GM10266 (cell line): ENCODE measurements at regions not wholly inside any gene's neighbourhood (a gene's known extent, or its start where the extent isn't known, plus 50 kb on each side); places are given as distances from the start of the nearest gene placed in this dataset.

Experiments used
- DNase-seq: peaks from one replicate; pipeline ENCODE4 v3.0.0; 2012; ENCODE audit errors: extremely low spot score
- TF ChIP-seq, protein P1 (sequence below): IDR thresholded peaks from 2 replicates; pipeline ENCODE4 v1.5.1; 2012; ENCODE audit warnings: mild to moderate bottlenecking, low read depth; ENCODE audit not compliant: control insufficient read depth, insufficient read depth; ENCODE audit errors: missing control alignments

DNA sequence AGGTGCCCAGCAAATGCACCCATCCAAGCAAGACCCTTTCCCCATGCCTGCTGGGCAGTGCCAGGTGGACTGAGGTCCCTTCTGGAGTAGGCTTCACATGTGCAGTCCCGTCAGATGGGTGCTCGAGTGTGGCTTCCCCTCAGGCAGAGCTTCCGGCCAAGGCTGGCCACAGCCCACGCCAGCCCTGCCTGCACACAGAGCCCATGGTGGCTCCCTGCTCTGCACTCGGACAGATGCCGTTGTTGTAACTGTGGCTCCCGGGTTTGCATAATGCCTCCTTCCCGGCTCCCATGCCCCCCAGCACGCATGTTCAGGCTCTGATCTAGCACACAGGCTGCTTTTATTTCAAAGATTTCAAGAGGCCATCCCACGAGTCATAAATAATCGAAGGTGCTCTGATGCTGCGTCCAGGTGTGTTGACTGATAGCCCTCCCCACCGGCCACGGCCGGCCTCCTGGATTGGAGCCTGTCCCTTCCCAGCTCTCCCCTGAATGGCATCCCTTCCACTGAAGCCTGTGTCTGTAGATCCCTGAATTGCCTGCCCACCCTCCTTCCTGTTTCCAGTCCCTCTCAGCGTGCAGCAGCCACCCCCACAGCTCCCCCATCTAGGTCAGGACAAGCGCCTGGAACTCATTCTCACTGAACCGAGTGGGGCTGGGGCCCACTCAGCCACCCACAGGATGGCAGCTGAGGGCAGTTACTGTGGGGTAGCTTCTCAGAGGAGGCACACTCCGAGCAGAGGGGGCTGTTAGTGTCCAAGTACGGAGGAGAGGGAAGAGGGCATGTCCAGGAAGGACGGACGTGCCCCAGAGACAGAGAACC lies 100.0 kb upstream of the LINGO1 start:
- TF ChIP-seq, protein P1, sequence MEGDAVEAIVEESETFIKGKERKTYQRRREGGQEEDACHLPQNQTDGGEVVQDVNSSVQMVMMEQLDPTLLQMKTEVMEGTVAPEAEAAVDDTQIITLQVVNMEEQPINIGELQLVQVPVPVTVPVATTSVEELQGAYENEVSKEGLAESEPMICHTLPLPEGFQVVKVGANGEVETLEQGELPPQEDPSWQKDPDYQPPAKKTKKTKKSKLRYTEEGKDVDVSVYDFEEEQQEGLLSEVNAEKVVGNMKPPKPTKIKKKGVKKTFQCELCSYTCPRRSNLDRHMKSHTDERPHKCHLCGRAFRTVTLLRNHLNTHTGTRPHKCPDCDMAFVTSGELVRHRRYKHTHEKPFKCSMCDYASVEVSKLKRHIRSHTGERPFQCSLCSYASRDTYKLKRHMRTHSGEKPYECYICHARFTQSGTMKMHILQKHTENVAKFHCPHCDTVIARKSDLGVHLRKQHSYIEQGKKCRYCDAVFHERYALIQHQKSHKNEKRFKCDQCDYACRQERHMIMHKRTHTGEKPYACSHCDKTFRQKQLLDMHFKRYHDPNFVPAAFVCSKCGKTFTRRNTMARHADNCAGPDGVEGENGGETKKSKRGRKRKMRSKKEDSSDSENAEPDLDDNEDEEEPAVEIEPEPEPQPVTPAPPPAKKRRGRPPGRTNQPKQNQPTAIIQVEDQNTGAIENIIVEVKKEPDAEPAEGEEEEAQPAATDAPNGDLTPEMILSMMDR = no peak
- DNase-seq = no peak

DNA sequence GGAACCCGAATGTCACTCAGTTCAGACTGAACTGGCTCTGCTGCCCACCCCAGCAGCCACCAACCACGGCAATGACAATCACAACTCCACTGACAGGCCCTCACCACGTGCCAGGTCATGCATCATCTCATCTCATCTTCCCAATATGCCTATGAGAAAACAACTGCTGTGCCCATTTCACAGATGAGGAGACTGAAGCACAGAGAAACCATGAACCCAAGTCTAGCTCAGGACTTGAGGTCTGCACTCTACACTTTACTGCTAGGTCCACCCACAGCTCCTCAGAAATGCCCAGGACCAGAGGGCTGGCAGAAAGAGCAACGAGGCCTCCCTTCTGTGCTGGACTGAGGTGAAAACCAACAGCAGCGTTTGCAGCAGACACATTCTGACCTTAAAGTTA lies 99.2 kb upstream of the LINGO1 start:
- TF ChIP-seq, protein P1 = no peak
- no peak for DNase-seq

DNA sequence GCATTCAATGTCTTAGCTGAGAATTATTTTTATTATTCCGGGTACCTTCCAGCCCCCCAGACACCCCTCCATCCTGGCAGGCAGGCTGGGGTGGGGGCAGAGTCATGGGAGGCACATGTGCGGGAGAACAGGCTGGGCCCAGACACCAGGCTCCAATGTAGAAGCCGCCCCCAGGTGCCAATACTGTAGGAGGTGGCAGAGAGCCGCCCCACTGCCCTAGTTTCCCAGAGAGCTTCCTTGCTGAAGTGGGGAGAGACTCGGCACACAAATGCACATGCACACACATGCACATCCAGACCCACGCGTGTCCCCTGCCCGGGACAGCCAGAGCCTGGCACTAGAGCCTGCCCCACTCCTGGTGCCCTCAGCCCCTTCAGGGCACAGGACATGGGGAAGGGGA lies 98.4 kb upstream of the LINGO1 start:
- DNase-seq = no peak
- TF ChIP-seq, protein P1 = no peak

DNA sequence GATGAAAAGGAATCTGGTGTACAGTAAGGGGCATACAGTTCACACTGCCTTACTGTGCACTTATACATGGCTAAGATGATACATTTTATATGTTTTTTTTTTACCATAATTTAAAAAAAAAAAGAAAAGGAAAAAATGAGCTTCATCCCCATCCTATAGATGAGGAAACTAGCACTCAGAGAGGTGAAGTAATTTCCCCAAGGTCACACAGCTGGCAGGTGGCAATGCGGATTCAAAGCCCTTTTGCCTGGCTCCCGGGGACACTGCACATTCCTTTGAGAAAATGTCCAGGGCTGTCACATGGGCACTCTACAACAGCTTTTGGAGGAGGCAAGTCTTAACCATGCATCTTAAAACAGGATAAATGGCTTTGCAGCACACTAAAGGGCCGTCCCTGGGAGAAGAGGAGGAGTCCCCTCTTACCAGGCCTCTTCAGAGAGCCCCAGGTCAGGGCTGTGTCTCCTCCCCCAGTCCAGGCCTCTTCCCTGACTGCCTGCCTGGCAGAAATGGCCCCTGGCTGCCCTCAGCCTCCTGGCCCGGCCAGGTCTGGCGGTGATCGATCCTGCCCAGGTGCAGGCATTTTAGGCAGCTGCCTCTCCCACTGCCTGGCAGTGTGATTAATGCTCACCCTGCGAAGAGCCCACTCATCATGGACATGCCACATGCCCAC lies 95.1 kb upstream of the LINGO1 start:
- TF ChIP-seq, protein P1 = no peak
- DNase-seq = no peak

DNA sequence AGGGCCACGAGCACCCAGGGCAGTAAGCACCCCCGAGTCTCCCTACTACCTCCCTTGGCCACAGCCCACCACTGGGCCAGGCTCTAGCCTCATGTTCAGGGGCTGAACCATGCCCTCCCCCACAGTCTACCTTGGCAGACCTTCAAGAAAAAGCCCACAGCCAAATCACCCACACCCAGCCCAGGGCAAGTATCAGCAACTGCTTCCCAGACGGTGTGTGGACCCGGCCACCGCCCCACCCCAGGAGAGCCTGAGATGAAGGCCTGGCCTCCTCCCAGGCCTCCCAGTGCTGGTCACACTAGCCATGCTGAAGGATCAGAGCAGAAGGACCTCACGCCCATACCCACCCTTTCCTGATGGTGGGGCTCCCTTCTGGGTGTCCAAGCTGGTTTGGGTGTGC lies 92.0 kb upstream of the LINGO1 start:
- TF ChIP-seq, protein P1 = no peak

DNA sequence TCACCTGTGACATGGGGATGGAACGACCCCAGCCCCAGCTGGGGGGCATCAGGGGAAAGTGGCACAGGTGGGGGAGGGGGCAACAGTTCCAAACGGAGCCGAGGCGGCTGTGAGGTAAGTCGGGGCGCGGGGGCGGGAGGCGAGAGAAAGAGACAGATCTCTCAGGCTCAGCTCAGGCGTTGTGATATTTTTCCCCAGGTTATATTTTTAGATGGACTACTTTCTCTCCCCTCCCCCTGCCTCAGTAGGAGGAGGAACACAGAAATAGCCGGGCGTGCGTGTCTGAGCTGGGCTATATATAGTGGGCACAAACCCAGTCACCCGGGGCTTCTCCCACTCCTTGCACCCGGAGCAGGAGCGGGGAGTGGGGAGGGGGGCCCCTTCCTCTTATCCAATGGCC lies 91.0 kb upstream of the LINGO1 start:
- TF ChIP-seq, protein P1 = no peak
- DNase-seq = no peak

More for the DNA sequence above, 92.0 kb upstream of the LINGO1 start:
- DNase-seq = no peak
